GM21786 (cell line): ENCODE measurements at regions not wholly inside any gene's neighbourhood (a gene's known extent, or its start where the extent isn't known, plus 50 kb on each side); places are given as distances from the start of the nearest gene placed in this dataset.

Experiments used
- ATAC-seq: cut with Tn5 transposase; IDR thresholded peaks from one replicate; pipeline ENCODE4 v1.9.1; 2021; ENCODE audit not compliant: unreplicated experiment

- ATAC-seq: no peak
Observed at GRCh38 chr14:48490756-48491155, 815.4 kb upstream of the MDGA2 start.

- ATAC-seq: no peak
Observed at GRCh38 chr14:48473944-48474343, 798.5 kb upstream of the MDGA2 start.

- ATAC-seq: no peak
Observed at GRCh38 chr14:48456051-48456450, 780.6 kb upstream of the MDGA2 start.

DNA sequence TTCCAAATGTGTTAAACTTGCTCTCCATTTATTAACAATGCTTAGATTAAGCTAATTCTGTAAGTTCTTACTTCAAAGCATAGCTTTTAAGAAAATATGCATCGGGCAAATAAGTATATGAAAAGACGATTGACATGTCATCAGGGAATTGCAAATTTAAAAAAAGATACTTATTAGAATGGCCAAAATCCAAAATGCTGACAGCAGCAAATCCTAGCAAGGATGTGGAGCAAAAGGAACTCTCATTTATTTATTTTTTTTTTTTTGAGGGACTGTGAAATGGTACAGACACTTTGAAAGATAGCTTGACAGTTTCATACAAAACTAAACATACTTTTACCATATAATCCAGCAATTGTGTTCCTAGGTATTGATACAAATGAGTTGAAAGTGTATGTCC, 779.5 kb upstream of the MDGA2 start:
- no peak for ATAC-seq

GRCh38 chr14:48452437-48452995, 777.1 kb upstream of the MDGA2 start:
- no peak for ATAC-seq

DNA sequence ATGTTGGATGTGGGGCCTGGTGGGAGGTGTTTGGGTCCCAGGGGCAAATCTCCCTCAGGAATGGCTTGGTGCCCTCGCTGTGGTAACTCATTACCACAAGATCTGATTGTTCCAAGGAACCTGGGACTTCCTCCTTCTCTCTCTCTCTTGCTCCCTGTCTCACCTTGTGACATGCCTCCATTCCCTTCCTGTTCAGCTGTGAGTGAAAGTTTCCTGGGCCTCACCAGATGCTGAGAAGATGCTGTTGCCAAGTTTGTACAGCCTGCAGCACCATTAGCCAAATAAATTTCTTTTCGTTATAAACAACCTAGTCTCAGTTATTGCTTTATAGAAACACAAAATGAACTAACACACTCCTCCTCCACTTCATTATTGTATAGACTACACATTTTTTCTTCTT, 759.8 kb upstream of the MDGA2 start:
- no peak for ATAC-seq

DNA sequence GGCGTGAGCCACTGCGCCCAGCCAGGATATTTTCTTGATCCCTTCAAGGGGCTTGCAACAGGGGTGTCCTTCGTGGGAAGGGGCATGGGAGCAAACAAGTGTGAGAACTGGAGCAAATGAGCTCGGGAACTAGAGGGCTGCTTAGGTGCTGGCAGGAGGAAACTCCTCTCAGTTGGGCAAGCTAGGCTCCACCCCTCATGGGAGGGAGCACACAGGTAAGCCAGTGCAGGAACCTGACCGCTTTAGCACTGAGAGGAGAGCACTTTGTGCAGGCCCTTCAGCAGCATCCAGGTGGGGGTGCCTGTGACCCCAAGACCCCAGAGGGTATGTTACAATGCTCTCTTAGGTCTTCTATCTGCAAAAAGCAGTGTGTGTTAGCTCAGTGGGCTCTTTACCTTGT, 755.4 kb upstream of the MDGA2 start:
- ATAC-seq: no peak

DNA sequence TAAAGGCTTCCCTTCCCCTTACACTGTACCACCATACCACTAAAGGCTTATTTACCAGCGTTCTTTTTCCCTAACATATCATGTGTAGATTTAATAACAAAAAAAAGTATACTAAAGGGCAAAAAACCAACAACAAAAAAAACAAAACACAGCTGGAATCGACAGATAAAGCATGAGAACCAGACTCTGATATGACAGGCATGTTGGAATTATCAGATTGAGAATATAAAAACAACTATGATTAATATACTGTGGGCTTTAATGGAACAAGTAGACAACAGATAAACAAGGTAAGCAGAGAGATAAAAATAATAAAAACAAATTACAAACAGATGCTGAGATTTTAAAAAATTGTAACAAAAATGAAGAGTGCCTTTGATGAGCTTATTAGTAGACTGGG, 754.1 kb upstream of the MDGA2 start:
- no peak for ATAC-seq

GRCh38 chr14:48417715-48418500, 742.5 kb upstream of the MDGA2 start:
- ATAC-seq: no peak

DNA sequence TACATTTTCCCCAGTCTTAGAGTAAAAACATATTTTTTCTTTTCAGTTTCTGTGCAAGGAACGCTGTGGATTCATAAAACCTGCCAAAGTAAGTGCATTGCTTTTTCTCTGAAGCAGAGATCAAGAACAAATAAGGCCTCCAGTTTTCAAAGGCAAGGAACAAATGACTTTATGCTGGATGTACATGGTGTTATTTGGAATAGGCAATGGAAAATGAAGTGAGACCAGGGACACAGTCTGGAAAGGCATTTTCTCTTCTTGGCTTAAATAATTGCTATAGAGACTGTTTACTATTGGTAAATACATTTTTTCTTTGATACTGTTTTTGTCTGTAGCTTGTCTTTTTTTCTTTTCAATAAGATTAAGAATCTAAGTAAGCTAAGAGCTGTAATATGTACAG, 725.9 kb upstream of the MDGA2 start:
- no peak for ATAC-seq

- ATAC-seq: peak; percentile 55
Observed at GRCh38 chr14:48398675-48399282, 723.4 kb upstream of the MDGA2 start.

DNA sequence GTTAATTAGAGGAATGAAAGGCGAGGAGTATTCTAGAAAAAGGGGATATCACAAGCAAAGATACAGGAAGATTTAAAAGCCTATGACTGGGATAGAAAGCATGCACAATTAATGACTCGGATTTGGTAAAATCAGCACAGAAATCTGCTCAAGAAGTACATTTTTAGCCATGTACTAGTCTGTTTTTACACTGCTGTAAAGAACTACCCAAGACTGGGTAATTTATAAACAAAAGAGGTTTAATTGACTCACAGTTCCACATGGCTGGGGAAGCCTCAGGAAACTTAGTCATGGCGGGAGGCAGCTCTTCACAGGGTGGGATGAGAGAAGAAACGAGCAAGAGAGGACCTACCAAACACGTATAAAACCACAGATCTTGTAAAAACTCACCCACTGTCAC, 716.3 kb upstream of the MDGA2 start:
- no peak for ATAC-seq

- no peak for ATAC-seq
Observed at GRCh38 chr14:48390346-48390745, 714.9 kb upstream of the MDGA2 start.

- no peak for ATAC-seq
Observed at GRCh38 chr14:48384821-48385220, 709.4 kb upstream of the MDGA2 start.

DNA sequence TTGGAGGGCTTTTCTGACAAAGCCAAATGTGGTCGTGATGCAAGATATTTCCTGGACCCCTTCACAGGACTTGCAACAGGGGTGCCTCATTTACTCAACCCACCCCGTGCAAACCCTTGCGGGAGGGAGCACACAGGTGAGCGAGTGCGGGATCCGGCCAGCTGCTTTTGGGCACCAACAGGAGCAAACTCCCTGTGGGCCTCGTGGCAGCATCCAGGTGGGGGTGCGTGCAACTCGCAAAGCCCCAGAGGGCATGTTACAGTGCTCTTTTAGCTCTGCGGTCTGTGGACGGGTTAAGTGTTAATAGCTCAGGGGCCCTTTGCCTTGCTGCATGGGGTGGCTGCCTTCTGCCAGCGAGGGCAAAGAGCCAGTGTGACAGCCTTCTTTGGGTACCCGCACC, 707.6 kb upstream of the MDGA2 start:
- ATAC-seq: no peak

GRCh38 chr14:48378541-48378940, 703.1 kb upstream of the MDGA2 start:
- no peak for ATAC-seq

- no peak for ATAC-seq
Observed at GRCh38 chr14:48373981-48374380, 698.6 kb upstream of the MDGA2 start.

DNA sequence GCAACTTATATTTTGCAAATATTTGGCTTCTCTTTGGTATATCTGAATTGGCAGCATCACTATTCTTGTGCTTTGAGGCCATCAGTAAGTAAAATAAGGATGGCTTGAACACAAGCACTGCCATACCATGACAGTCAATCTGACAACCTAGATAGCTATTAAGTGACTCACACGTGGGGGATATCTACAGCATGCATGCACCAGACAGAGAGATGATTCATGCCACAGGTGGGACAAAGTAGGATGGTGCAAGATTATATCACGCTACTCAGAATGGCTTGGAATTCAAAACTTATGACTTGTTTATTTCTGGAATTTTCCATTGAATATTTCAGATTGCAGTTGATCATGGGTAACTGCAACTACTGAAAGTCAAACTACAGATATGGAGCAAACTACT, 675.6 kb upstream of the MDGA2 start:
- ATAC-seq: no peak

GRCh38 chr14:48349689-48350088, 674.3 kb upstream of the MDGA2 start:
- ATAC-seq: no peak

DNA sequence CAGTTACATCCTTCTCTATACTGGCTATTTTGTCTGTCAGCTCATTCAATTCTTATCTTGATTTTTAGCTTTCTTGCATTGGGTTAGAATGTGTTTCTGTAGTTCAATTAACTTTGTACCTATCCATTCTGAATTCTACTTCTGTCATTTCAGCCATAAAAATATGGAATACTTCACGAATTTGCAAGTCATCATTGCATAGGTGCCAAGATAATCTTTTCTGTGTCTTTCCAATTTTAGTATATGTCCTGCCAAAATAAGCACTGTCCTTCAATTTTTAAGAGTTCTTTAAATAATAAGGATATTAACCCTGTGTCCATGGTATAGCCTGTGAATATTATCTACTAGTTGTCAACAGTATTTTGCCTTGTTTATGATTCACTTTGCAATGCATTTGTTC, 665.7 kb upstream of the MDGA2 start:
- no peak for ATAC-seq

GRCh38 chr14:48333221-48333920, 658.0 kb upstream of the MDGA2 start:
- no peak for ATAC-seq

DNA sequence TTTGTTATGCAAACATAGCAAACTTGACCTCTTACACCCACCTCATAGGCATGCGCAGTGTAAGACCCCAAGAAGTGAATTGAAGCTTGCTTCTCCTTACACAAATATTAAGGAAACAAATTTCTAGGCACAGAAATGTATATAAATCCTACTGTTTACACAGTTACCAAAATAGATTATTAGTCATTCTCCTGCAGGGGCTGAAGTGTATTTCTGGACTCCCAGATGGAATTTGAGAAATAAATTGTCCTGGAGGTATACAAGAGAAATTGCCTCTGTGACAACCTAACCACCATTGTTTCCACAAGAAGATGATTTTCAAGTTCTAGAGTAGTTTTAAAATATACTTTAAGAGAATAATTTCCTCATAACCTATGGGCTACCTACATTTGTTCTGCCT, 656.0 kb upstream of the MDGA2 start:
- ATAC-seq: no peak
